Activated B cell treated with CpG ODN at 0.5 μM for 24 hours (primary cell): ENCODE measurements at regions not wholly inside any gene's neighbourhood (a gene's known extent, or its start where the extent isn't known, plus 50 kb on each side); places are given as distances from the start of the nearest gene placed in this dataset.

Experiments
- ATAC-seq: fragments of 200-7000 bp; cut with Tn5 transposase; one replicate; pipeline ENCODE4 v1.10.0; 2021; ENCODE audit warnings: low read depth, mild to moderate bottlenecking, moderate library complexity
- CTCF ChIA-PET: fragments of 350-600 bp; sonication (Branson Sonifier 250); formaldehyde crosslinking; loops from one replicate; lab custom pipeline; 2021; ENCODE audit warnings: antibody characterized with exemption; lab: Charles Lee
- POLR2A ChIA-PET: fragments of 350-600 bp; sonication (Branson Sonifier 250); formaldehyde crosslinking; loops from one replicate; lab custom pipeline; 2021; ENCODE audit warnings: antibody characterized with exemption; lab: Charles Lee
- DNase-seq: peaks from one replicate; pipeline ENCODE4 v3.0.0; 2022
- H3K27ac Mint-ChIP-seq: one replicate; pipeline ENCODE4 v1.8.0; 2020; ENCODE audit warnings: mixed read lengths
- H3K27me3 Mint-ChIP-seq: one replicate; pipeline ENCODE4 v1.8.0; 2021; ENCODE audit warnings: mixed read lengths
- H3K36me3 Mint-ChIP-seq: one replicate; pipeline ENCODE4 v1.8.0; 2021; ENCODE audit warnings: low read depth, mixed read lengths
- H3K4me1 Mint-ChIP-seq: one replicate; pipeline ENCODE4 v1.8.0; 2021; ENCODE audit warnings: mixed read lengths
- H3K4me3 Mint-ChIP-seq: one replicate; pipeline ENCODE4 v1.8.0; 2020; ENCODE audit warnings: mild to moderate bottlenecking, mixed read lengths
- H3K9me3 Mint-ChIP-seq: one replicate; pipeline ENCODE4 v1.8.0; 2020; ENCODE audit warnings: mixed read lengths
- intact Hi-C: fragments of 100-400 bp; cut with micrococcal nuclease; formaldehyde crosslinking; loops from one replicate; pipeline ENCODE4 v1.15.1; 2024
- TF ChIP-seq, protein P1 (sequence below): fragments of 200-600 bp; IDR thresholded peaks from one replicate; pipeline ENCODE4 v1.8.0; 2022; ENCODE audit warnings: antibody characterized with exemption, mild to moderate bottlenecking

DNA sequence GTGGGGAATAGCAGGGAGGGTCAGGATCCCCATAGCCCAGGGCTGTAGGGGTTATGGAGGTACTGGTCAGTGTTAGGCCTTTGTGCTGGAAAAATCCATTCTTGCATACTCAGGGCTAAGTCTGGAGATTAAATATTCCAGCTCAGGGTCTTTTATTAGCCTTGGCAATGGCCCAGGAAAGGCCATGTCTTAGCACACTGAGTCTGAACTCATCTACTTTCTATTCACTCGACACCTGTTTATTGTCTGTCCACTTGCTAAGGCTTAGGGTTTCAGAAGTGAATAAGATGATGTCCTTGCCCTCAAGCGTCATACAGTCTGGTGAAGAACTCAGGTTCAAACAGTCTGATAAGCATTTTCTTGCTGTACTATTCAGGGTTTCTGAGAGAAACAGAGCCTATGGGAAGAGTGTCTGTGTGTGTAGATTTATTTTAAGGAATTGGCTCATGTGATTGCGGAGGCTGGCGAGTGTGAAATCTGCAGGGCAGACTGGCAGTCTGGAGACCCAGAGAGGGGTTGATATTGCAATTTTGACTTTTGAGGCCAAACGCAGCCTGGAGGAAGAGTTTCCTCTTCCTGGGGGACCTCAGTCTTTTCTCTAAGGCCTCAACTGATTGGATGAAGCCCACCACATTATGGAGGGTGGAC is 135.8 kb downstream of the RAMP3 start:
- H3K27me3 Mint-ChIP-seq = peaks cover 13% of the 10 kb centered on the region
- TF ChIP-seq, protein P1, sequence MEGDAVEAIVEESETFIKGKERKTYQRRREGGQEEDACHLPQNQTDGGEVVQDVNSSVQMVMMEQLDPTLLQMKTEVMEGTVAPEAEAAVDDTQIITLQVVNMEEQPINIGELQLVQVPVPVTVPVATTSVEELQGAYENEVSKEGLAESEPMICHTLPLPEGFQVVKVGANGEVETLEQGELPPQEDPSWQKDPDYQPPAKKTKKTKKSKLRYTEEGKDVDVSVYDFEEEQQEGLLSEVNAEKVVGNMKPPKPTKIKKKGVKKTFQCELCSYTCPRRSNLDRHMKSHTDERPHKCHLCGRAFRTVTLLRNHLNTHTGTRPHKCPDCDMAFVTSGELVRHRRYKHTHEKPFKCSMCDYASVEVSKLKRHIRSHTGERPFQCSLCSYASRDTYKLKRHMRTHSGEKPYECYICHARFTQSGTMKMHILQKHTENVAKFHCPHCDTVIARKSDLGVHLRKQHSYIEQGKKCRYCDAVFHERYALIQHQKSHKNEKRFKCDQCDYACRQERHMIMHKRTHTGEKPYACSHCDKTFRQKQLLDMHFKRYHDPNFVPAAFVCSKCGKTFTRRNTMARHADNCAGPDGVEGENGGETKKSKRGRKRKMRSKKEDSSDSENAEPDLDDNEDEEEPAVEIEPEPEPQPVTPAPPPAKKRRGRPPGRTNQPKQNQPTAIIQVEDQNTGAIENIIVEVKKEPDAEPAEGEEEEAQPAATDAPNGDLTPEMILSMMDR = no peak
- H3K4me1 Mint-ChIP-seq = no peaks in the 10 kb centered on the region
- ATAC-seq (no peak), DNase-seq (no peak)
- no peak overlapping the region for H3K27ac Mint-ChIP-seq
- H3K9me3 Mint-ChIP-seq = peaks cover 9% of the 10 kb centered on the region
- H3K36me3 Mint-ChIP-seq = no peaks in the 10 kb centered on the region
- no peak overlapping the region for H3K4me3 Mint-ChIP-seq
- intact Hi-C loops = no loop called here
- POLR2A ChIA-PET = no interaction called here
- CTCF ChIA-PET = no interaction called here

DNA sequence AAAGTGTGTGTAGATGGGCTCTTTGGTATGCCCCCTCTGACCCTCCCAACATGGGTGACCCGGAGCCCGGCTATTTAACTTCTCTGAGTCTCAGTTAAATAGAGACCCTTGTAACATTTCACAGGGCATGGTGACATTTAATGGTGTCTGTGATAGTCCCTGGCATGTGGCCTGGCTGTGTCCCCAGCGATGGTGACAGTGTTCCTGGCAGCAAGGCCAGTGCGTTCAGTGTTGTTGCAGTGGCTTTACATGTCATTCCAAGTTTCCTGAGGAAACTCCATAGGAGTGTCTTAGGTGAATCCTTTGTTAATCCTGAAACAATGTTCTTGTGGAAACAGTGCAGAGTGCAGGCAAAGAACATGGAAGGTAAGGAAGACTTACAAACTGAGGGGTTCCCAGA is 137.0 kb downstream of the RAMP3 start:
- Mint-ChIP-seq H3K9me3 (peaks cover 2% of the 10 kb centered on the region), H3K4me1 (no peaks in the 10 kb centered on the region), H3K36me3 (no peaks in the 10 kb centered on the region), H3K27me3 (peaks cover 13% of the 10 kb centered on the region), H3K27ac (no peak overlapping the region), H3K4me3 (no peak overlapping the region)
- ChIA-PET CTCF (no interaction called here), POLR2A (no interaction called here)
- intact Hi-C loops = no loop called here
- ATAC-seq = no peak
- no peak for DNase-seq
- TF ChIP-seq, protein P1 = no peak

DNA sequence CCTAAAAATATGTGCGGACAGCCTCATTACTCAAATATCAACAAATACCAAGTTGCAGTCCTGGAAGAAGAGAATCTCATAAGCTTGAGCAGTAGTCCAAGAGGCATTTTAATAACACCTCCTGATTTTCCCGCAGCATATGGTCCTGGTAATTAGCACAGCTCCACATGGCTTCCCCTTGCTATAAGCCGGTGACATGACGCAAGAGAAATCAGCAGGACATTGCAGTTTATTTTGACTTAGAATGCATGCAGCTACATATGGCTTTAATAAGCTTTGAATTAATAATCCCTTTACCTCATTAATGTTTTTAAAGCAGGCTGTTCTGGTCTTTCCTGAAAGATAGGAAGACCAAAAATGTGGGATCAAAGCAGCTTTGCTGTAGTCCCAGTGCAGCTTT is 137.6 kb downstream of the RAMP3 start:
- Mint-ChIP-seq H3K27me3 (peaks cover 15% of the 10 kb centered on the region), H3K36me3 (no peaks in the 10 kb centered on the region)

DNA sequence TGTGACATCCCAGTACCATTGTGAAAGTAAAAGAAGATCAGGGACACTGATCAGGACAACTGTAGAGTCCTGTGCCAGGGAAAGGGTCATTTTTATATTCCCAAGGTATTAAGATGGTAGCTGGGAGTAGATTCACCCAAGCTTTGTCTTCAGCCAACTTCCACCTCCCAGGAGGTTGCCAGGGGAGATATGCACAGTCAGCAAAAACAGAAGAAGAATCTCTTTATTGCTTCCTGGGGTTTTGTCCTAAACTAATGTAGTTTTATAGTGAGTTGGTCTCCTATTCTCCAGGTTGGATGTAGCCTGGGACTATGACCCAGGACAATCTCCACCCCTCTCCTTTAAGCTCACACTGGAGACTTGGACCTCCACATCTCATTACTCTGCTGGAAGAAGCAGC is 139.2 kb downstream of the RAMP3 start:
- POLR2A ChIA-PET = no interaction called here
- CTCF ChIA-PET = no interaction called here
- H3K9me3 Mint-ChIP-seq = no peaks in the 10 kb centered on the region
- intact Hi-C loops = no loop called here
- H3K27me3 Mint-ChIP-seq = peaks cover 20% of the 10 kb centered on the region
- no peak overlapping the region for H3K27ac Mint-ChIP-seq
- no peaks in the 10 kb centered on the region for H3K4me1 Mint-ChIP-seq
- TF ChIP-seq, protein P1 = no peak
- DNase-seq = no peak
- no peak for ATAC-seq
- no peak overlapping the region for H3K4me3 Mint-ChIP-seq
- no peaks in the 10 kb centered on the region for H3K36me3 Mint-ChIP-seq

More for the DNA sequence above, 137.6 kb downstream of the RAMP3 start:
- no peak for ATAC-seq
- H3K9me3 Mint-ChIP-seq = no peaks in the 10 kb centered on the region
- H3K4me3 Mint-ChIP-seq = no peak overlapping the region
- no peak for DNase-seq
- H3K27ac Mint-ChIP-seq = no peak overlapping the region
- intact Hi-C loops = no loop called here
- H3K4me1 Mint-ChIP-seq = no peaks in the 10 kb centered on the region
- CTCF ChIA-PET = no interaction called here
- TF ChIP-seq, protein P1 = no peak
- POLR2A ChIA-PET = no interaction called here

DNA sequence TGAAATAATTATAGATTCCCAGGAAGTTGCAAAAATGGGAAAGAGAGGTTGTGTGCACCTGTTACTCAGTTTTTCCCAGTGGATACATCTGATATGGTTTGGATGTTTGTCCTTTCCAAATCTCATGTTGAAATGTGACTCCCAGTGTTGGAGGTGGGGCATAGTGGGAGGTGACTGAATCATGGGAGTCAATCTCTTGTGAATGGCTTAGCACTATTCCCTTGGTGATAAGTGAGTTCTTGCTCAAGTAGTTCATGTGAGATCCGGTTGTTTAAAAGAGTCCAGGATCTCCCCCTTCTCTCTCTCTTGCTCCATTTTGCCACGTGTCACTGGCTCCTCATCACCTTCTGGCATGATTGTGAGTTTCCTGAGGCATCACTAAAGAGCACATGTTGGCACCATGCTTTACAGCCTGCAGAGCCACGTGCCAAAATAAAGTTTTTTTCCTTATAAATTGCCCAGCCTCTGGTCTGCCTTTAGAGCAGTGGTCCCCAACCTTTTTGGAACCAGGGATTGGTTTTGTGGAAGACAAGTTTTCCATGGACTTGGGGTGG is 149.2 kb downstream of the RAMP3 start:
- ChIA-PET POLR2A (no interaction called here), CTCF (no interaction called here)
- Mint-ChIP-seq H3K9me3 (peaks cover 12% of the 10 kb centered on the region), H3K27ac (no peak overlapping the region), H3K4me1 (no peaks in the 10 kb centered on the region), H3K4me3 (no peak overlapping the region), H3K36me3 (no peaks in the 10 kb centered on the region), H3K27me3 (peaks cover 5% of the 10 kb centered on the region)
- DNase-seq (no peak), ATAC-seq (no peak)
- TF ChIP-seq, protein P1 = no peak
- intact Hi-C loops = no loop called here
